Activated CD4-positive, alpha-beta memory T cell treated with anti-CD3 and anti-CD28 coated beads, Interleukin-2, amount 10 ng/mL, durations not matched to agents 7 days and 5 days (primary cell): ENCODE measurements at regions not wholly inside any gene's neighbourhood (a gene's known extent, or its start where the extent isn't known, plus 50 kb on each side); places are given as distances from the start of the nearest gene placed in this dataset.

Experiments
- CTCF ChIA-PET: fragments of 350-600 bp; sonication (Branson Sonifier 250); formaldehyde crosslinking; loops from one replicate; lab custom pipeline; 2021; ENCODE audit warnings: antibody characterized with exemption, inconsistent platforms; lab: Charles Lee
- POLR2A ChIA-PET: fragments of 350-600 bp; sonication (Branson Sonifier 250); formaldehyde crosslinking; loops from one replicate; lab custom pipeline; 2021; ENCODE audit warnings: antibody characterized with exemption; lab: Charles Lee
- DNase-seq: peaks from one replicate; pipeline ENCODE4 v3.0.0-alpha.2; 2020
- H3K27ac Mint-ChIP-seq: one replicate; pipeline ENCODE4 v1.8.0; 2021; ENCODE audit warnings: mild to moderate bottlenecking, mixed read lengths
- H3K27me3 Mint-ChIP-seq: one replicate; pipeline ENCODE4 v1.8.0; 2021; ENCODE audit warnings: mixed read lengths
- H3K36me3 Mint-ChIP-seq: one replicate; pipeline ENCODE4 v1.8.0; 2021; ENCODE audit warnings: low read depth, mixed read lengths
- H3K4me1 Mint-ChIP-seq: one replicate; pipeline ENCODE4 v1.8.0; 2021; ENCODE audit warnings: mixed read lengths
- H3K4me3 Mint-ChIP-seq: one replicate; pipeline ENCODE4 v1.8.0; 2021; ENCODE audit warnings: mild to moderate bottlenecking, mixed read lengths
- H3K9me3 Mint-ChIP-seq: one replicate; pipeline ENCODE4 v1.8.0; 2021; ENCODE audit warnings: mixed read lengths

GRCh38 chr20:56843817-56844216, 214.7 kb downstream of the TFAP2C start:
- Mint-ChIP-seq H3K4me1 (no peaks in the 10 kb centered on the region), H3K36me3 (no peaks in the 10 kb centered on the region), H3K4me3 (no peak overlapping the region), H3K9me3 (peaks cover 2% of the 10 kb centered on the region), H3K27me3 (no peaks in the 10 kb centered on the region), H3K27ac (no peak overlapping the region)
- ChIA-PET POLR2A (no interaction called here), CTCF (no interaction called here)
- DNase-seq = no peak

- H3K4me3 Mint-ChIP-seq = no peak overlapping the region
- CTCF ChIA-PET = no interaction called here
- POLR2A ChIA-PET = no interaction called here
- no peaks in the 10 kb centered on the region for H3K36me3 Mint-ChIP-seq
- H3K9me3 Mint-ChIP-seq = no peaks in the 10 kb centered on the region
- DNase-seq = no peak
- H3K27me3 Mint-ChIP-seq = no peaks in the 10 kb centered on the region
- H3K4me1 Mint-ChIP-seq = no peaks in the 10 kb centered on the region
- no peak overlapping the region for H3K27ac Mint-ChIP-seq
Observed at GRCh38 chr20:56845546-56846086, 216.5 kb downstream of the TFAP2C start.

- H3K27me3 Mint-ChIP-seq = no peaks in the 10 kb centered on the region
- CTCF ChIA-PET = no interaction called here
- no peak for DNase-seq
- no peaks in the 10 kb centered on the region for H3K9me3 Mint-ChIP-seq
- H3K36me3 Mint-ChIP-seq = no peaks in the 10 kb centered on the region
- no peaks in the 10 kb centered on the region for H3K4me1 Mint-ChIP-seq
- H3K27ac Mint-ChIP-seq = no peak overlapping the region
- no peak overlapping the region for H3K4me3 Mint-ChIP-seq
- POLR2A ChIA-PET = no interaction called here
Observed at GRCh38 chr20:56848561-56848960, 219.5 kb downstream of the TFAP2C start.

GRCh38 chr20:56851552-56851951, 222.4 kb downstream of the TFAP2C start:
- Mint-ChIP-seq H3K9me3 (no peaks in the 10 kb centered on the region), H3K4me1 (no peaks in the 10 kb centered on the region), H3K36me3 (no peaks in the 10 kb centered on the region), H3K4me3 (no peak overlapping the region), H3K27ac (no peak overlapping the region), H3K27me3 (no peaks in the 10 kb centered on the region)
- no peak for DNase-seq
- POLR2A ChIA-PET = no interaction called here
- CTCF ChIA-PET = no interaction called here

GRCh38 chr20:56855708-56856107, 226.6 kb downstream of the TFAP2C start:
- Mint-ChIP-seq H3K27ac (no peak overlapping the region), H3K9me3 (no peaks in the 10 kb centered on the region), H3K4me1 (no peaks in the 10 kb centered on the region), H3K36me3 (no peaks in the 10 kb centered on the region), H3K27me3 (peaks cover 2% of the 10 kb centered on the region), H3K4me3 (no peak overlapping the region)
- DNase-seq = no peak
- ChIA-PET POLR2A (no interaction called here), CTCF (no interaction called here)

- H3K9me3 Mint-ChIP-seq = no peaks in the 10 kb centered on the region
- H3K4me3 Mint-ChIP-seq = no peak overlapping the region
- ChIA-PET POLR2A (no interaction called here), CTCF (no interaction called here)
- H3K4me1 Mint-ChIP-seq = no peaks in the 10 kb centered on the region
- H3K27ac Mint-ChIP-seq = no peak overlapping the region
- H3K36me3 Mint-ChIP-seq = no peaks in the 10 kb centered on the region
- DNase-seq = no peak
- peaks cover 6% of the 10 kb centered on the region for H3K27me3 Mint-ChIP-seq
Observed at GRCh38 chr20:56857950-56858349, 228.8 kb downstream of the TFAP2C start.

GRCh38 chr20:56859039-56859800, 230.1 kb downstream of the TFAP2C start:
- H3K4me3 Mint-ChIP-seq = no peak overlapping the region
- DNase-seq = no peak
- H3K27me3 Mint-ChIP-seq = peaks cover 6% of the 10 kb centered on the region
- no peaks in the 10 kb centered on the region for H3K4me1 Mint-ChIP-seq
- POLR2A ChIA-PET = no interaction called here
- CTCF ChIA-PET = interaction anchor here (0.5 kb wide), 2 partner anchors 85 to 475 kb away, joined by 3 read pairs; no protein-coding TSS in a partner anchor
- H3K27ac Mint-ChIP-seq = no peak overlapping the region
- no peaks in the 10 kb centered on the region for H3K36me3 Mint-ChIP-seq
- H3K9me3 Mint-ChIP-seq = no peaks in the 10 kb centered on the region

- CTCF ChIA-PET = interaction anchor here (0.5 kb wide), 1 partner anchor 474 kb away, joined by 3 read pairs; no protein-coding TSS in a partner anchor
- H3K27me3 Mint-ChIP-seq = peaks cover 6% of the 10 kb centered on the region
Observed at GRCh38 chr20:56859801-56860261, 230.7 kb downstream of the TFAP2C start.

GRCh38 chr20:56860413-56860812, 231.3 kb downstream of the TFAP2C start:
- Mint-ChIP-seq H3K4me1 (no peaks in the 10 kb centered on the region), H3K36me3 (no peaks in the 10 kb centered on the region), H3K27ac (no peak overlapping the region), H3K27me3 (peaks cover 6% of the 10 kb centered on the region), H3K9me3 (no peaks in the 10 kb centered on the region), H3K4me3 (no peak overlapping the region)
- CTCF ChIA-PET = no interaction called here
- POLR2A ChIA-PET = no interaction called here
- DNase-seq = no peak

More at GRCh38 chr20:56859801-56860261, 230.7 kb downstream of the TFAP2C start:
- DNase-seq = no peak
- Mint-ChIP-seq H3K36me3 (no peaks in the 10 kb centered on the region), H3K27ac (no peak overlapping the region), H3K4me3 (no peak overlapping the region), H3K4me1 (no peaks in the 10 kb centered on the region), H3K9me3 (no peaks in the 10 kb centered on the region)
- POLR2A ChIA-PET = no interaction called here

GRCh38 chr20:56861590-56861989, 232.5 kb downstream of the TFAP2C start:
- Mint-ChIP-seq H3K4me3 (no peak overlapping the region), H3K9me3 (no peaks in the 10 kb centered on the region), H3K36me3 (no peaks in the 10 kb centered on the region), H3K27ac (no peak overlapping the region), H3K4me1 (no peaks in the 10 kb centered on the region), H3K27me3 (peaks cover 6% of the 10 kb centered on the region)
- ChIA-PET CTCF (no interaction called here), POLR2A (no interaction called here)
- no peak for DNase-seq

GRCh38 chr20:56865055-56865454, 235.9 kb downstream of the TFAP2C start:
- CTCF ChIA-PET = no interaction called here
- POLR2A ChIA-PET = no interaction called here
- H3K4me3 Mint-ChIP-seq = no peak overlapping the region
- H3K27ac Mint-ChIP-seq = no peak overlapping the region
- H3K36me3 Mint-ChIP-seq = no peaks in the 10 kb centered on the region
- no peaks in the 10 kb centered on the region for H3K4me1 Mint-ChIP-seq
- H3K27me3 Mint-ChIP-seq = peaks cover 6% of the 10 kb centered on the region
- no peak for DNase-seq
- no peaks in the 10 kb centered on the region for H3K9me3 Mint-ChIP-seq

GRCh38 chr20:56867128-56867527, 238.0 kb downstream of the TFAP2C start:
- Mint-ChIP-seq H3K27ac (no peak overlapping the region), H3K36me3 (no peaks in the 10 kb centered on the region), H3K4me1 (no peaks in the 10 kb centered on the region), H3K4me3 (no peak overlapping the region), H3K9me3 (no peaks in the 10 kb centered on the region), H3K27me3 (no peaks in the 10 kb centered on the region)
- DNase-seq = no peak
- CTCF ChIA-PET = no interaction called here
- POLR2A ChIA-PET = no interaction called here

- H3K27ac Mint-ChIP-seq = no peak overlapping the region
- CTCF ChIA-PET = no interaction called here
Observed at GRCh38 chr20:56868746-56869145, 239.6 kb downstream of the TFAP2C start.

GRCh38 chr20:56870271-56870670, 241.2 kb downstream of the TFAP2C start:
- Mint-ChIP-seq H3K9me3 (no peaks in the 10 kb centered on the region), H3K27ac (no peak overlapping the region), H3K36me3 (no peaks in the 10 kb centered on the region), H3K4me1 (no peaks in the 10 kb centered on the region), H3K27me3 (no peaks in the 10 kb centered on the region), H3K4me3 (no peak overlapping the region)
- DNase-seq = no peak
- POLR2A ChIA-PET = no interaction called here
- CTCF ChIA-PET = no interaction called here

More at GRCh38 chr20:56868746-56869145, 239.6 kb downstream of the TFAP2C start:
- Mint-ChIP-seq H3K4me1 (no peaks in the 10 kb centered on the region), H3K27me3 (no peaks in the 10 kb centered on the region), H3K36me3 (no peaks in the 10 kb centered on the region), H3K4me3 (no peak overlapping the region), H3K9me3 (no peaks in the 10 kb centered on the region)
- POLR2A ChIA-PET = no interaction called here
- no peak for DNase-seq
